ENCODE measurements at regions not wholly inside any gene's neighbourhood (a gene's known extent, or its start where the extent isn't known, plus 50 kb on each side); places are given as distances from the start of the nearest gene placed in this dataset.

DNA sequence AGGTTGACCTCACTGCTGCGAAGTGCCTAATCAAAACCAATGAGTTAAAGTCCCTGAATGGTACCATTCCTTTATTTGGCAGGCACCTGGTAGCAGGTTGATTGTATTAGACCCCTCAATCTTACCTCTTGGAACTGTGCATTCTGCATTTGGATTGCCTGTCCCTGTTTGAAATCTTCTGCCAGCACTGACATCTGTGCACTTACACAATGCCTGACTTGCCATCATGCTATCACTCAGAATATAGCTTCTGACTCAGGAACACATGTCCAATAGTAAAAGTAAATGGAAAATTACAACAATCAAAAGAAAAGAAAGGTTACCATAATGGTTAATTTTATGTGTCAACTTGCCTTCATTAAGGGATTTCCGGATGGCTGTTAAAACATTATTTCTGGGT, 366.0 kb upstream of the PDGFD start:
- no peak for DNase-seq (ENCODE audit: low read depth, low spot score)

- no peak for DNase-seq (ENCODE audit: low read depth, low spot score)
These were observed 365.3 kb upstream of the PDGFD start for GRCh38 chr11:104529213-104529612.

DNA sequence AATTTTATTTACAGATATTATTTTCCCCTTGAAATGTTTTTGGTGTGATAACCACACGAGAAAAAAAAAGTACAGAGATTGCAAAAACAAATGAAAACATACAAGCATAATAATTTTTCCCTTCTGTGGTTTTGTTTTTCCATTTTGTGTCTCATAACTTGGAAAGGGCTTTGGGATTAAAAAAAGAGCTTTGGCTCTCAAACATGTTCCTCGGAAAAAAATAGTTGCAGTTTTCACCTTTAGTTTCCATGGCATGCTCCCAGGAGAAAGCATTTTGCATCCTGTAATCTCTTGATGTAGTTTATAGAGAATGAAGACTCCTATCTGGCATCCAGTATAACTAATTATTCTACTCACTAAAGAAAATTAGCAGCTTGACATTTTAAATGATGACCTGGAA, 362.1 kb upstream of the PDGFD start:
- no peak for DNase-seq (ENCODE audit: low read depth, low spot score)

DNA sequence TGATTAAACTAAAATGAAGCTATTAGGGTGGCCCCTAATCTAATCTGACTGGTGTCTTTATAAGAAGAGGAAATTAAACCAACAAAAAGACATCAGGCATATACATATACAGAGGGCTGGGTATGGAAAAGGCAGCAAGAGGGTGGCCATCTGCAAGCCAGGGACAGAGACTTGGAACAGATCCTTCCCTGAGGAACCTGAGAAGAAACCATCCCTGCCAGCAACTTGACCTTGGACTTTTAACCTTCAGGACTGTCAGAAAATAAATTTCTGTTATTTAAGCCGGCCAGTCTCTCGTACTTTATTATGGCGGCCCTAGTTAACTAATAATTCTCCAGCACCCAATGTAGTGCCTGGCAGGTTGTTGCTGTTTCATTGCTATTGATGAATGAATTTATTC, 361.5 kb upstream of the PDGFD start:
- DNase-seq (ENCODE audit: low read depth, low spot score) = no peak

DNA sequence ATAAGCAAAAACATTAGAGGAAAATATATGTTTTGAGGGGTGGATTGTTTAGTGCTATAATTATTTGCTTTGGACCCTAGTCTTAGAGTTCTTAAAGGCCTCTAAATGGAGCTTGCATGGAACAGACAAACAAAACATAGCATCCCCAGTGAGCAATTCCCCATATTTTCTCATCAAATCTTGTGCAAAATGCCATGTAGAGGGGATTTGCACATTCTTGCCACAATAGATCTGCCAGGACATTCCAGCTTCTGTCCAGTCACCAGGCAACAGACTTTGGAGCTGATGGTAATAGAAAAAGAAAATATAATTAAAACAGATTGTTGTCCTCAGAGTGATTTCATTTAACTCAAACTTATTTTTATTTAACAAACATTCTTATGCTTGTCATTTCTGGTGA, 360.3 kb upstream of the PDGFD start:
- no peak for DNase-seq (ENCODE audit: low read depth, low spot score)

- DNase-seq (ENCODE audit: low read depth, low spot score) = no peak
These were observed 359.7 kb upstream of the PDGFD start for GRCh38 chr11:104523611-104524010.

DNA sequence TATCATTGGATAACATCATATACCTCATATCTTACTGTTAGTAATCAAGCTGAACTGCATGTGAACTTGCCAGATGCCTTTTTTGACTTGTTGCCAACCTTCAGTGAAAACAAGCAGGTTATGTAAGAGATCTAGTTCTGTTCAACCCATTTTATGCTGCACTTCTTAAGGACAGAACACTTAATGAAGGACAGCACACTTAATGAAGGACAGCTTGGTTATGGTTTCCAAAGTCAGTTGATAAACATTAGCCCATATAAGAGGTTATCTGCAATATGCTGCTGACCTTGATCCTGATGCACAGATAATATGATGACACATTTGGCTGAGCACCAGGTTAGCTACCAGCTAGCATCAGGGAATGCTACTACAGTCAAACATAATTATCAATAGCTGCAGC, 358.7 kb upstream of the PDGFD start:
- no peak for DNase-seq (ENCODE audit: low read depth, low spot score)

DNA sequence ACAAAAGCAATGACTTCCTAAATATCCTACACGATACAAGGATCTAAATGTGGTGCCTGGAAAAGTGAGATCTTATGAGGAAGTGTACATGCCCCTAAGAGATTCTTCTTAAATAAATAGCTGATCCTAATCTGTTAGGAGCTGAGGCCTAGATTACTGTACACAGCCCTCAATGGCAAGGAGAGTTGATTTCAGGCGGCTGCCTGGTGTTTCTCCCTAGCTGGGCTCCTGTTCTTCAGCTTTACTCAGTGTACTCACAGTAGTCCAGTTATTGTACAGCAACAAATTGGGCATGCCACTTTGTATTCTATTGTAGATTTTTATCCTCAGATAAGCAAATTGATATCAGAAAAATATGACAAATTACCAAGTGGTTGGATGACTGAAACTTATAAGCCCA, 358.2 kb upstream of the PDGFD start:
- DNase-seq (ENCODE audit: low read depth, low spot score) = no peak

DNA sequence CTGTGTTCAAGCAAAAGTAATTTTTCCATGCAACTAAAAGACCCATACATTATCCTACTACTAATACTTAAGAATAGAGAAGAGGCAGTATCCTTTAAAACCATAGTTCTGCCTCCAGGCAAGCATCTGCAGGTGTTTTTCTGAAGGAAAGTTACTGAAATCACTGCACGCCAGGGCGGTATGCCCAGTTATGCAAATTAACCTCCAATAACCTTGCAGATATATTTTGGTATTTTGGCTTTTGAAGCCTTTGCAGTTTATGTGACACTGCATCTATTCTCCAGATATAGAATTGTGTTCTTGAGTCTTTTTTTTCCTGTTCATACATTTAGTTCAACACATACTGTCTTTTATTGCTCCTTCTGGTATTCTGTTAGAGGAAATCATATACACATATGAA, 346.2 kb upstream of the PDGFD start:
- no peak for DNase-seq (ENCODE audit: low read depth, low spot score)

DNA sequence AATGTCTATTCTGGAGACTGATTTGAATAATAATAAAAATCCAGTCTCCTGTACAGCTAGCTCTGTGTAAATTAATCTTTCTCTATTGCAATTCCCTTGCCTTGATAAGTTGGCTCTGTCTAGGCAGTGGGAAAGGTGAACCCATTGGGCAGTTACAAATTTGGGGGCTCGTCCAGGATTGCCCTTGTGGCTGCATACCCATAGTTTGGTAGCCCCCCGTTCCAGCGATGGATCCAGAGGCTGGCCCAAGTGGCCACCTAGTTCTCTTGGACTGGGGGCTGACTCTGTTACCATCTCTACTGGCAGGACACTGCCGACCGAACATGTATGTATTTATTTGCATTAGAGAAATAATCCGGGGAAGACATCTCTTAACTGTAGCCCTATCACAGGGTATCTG, 326.2 kb upstream of the PDGFD start:
- DNase-seq (ENCODE audit: low read depth, low spot score) = no peak

GRCh38 chr11:104488561-104488960, 324.6 kb upstream of the PDGFD start:
- DNase-seq (ENCODE audit: low read depth, low spot score) = no peak

- no peak for DNase-seq (ENCODE audit: low read depth, low spot score)
These were observed 323.3 kb upstream of the PDGFD start for GRCh38 chr11:104487046-104487806.

DNA sequence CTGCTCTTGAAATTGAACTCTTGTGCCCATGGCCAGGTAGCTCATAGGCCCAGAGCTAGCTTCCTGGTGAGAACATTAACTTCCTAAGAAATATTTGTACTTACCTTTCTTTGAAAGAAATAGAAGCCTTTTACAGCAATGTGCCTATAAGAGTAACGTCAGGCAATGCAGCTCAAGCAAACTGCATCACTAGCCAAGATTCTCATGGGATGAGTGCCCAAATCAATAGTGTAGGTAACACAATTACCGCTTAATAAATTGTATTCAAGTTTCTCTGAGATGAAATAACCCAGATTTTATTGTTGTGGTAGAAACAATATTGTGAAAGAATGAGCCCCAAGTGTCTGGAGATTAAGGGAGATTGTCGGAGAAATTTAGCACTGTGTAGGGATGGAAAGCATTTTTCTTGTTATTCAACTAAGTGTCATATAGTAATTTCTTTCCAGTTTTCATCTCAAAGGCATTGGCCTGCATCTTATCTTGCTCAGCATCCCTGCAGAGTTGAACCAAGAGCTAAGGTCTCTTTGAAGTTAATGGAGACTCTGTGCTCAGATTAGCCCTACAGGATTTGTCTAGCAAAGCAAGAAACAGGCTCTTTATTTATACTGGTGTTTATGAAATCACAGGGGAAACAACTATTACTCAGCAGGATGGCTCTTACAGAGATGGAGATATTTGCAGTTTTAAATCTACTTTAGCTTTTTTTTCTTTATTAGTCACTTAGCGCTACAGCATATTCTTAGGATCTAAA, 321.0 kb upstream of the PDGFD start:
- no peak for DNase-seq (ENCODE audit: low read depth, low spot score)

DNA sequence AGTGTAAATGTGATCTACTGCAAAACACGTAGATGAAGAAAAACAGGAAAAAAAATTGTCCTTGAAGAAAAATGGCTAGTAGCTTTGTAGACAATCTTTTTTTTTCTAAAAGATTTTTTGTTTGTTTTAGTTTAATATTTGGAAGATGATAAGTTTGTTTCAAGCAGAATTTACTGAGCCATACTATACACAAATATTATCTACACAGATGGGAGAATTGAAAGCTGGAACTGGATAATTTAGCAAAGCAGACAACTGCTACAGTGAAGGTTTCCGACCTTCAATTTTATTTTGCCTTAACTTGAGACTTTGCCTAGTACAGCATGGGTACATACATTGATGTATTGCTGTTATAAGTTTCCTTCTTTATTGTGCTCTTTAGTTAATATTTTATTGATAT, 313.0 kb upstream of the PDGFD start:
- no peak for DNase-seq (ENCODE audit: low read depth, low spot score)

DNA sequence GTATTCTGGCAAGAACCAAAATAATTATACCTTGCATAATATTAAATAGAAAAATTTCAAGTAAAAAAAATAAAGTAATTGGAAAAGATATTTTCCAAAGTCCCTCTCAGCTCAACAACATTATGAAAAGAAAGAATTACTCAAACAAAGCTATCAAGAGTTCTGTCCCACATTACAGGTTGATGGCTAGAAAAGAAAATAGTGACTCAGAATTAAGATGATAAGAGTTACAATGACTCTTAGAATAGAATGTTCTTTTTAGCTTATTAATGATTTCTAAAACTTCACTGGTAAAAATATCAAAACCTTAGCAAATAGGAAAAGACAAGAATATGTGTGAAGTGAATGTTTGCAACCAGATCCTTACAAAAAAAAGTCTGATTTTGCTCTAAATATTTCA, 312.5 kb upstream of the PDGFD start:
- DNase-seq (ENCODE audit: low read depth, low spot score) = no peak

DNA sequence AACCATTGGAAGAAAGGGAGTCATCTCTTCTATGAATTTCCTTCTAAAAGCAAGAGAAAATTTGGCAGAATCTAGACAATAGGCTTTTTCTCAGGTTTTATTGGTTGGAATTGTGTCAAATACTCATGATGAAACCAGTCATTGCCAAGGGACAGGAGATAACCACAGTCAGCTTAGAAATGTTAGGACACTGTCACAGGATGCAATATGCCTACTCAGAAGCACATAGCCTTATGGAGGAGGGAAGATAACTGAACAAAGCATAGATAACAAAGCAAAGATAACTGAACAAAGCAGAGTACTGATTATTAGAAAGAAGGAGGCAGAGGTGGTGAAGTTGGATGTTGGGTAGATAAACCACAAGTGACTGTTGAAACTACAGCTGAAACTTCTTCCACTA, 303.5 kb upstream of the PDGFD start:
- no peak for DNase-seq (ENCODE audit: low read depth, low spot score)

DNA sequence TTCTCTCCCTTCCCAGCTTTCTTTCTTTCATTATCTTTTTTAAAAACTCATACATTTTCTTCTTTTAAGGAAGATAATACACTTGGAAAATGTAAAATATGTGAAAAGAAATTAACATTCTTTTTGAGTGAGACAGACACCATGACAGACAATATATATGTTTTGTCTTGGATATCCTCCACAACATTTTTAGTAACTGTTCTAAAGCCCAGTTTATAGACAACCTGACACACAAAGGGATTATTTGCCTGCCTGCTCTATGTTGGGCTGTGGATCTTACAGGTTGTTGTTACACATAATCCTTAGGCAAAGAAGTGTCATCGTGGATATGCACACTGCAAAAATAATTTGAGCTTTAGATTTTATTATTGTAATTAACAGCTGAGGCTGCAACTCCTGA, 301.4 kb upstream of the PDGFD start:
- DNase-seq (ENCODE audit: low read depth, low spot score) = no peak

- no peak for DNase-seq (ENCODE audit: low read depth, low spot score)
These were observed 300.7 kb upstream of the PDGFD start for GRCh38 chr11:104464691-104465090.

DNA sequence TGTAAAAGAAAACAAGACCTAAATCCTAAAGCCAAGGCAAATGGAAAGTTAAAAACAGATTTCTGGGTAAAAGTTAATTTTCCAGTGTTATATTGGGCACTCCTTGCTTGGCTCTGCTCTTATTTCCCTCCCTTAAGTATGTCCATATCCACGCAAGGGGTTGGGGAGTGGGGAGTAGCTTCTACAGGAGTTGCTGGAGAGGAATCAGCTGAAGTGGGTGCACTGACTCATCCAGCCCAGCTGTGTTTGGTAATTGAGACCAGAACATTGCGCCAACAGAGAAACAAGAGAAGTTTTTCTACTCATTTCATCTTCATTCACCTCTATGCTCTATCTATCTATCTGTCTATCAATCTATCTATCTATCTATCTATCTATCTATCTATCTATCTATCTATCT, 298.4 kb upstream of the PDGFD start:
- no peak for DNase-seq (ENCODE audit: low read depth, low spot score)

- DNase-seq (ENCODE audit: low read depth, low spot score) = no peak
These were observed 287.4 kb upstream of the PDGFD start for GRCh38 chr11:104451197-104451893.

- no peak for DNase-seq (ENCODE audit: low read depth, low spot score)
These were observed 279.4 kb upstream of the PDGFD start for GRCh38 chr11:104443387-104443786.

- DNase-seq (ENCODE audit: low read depth, low spot score) = no peak
These were observed 278.4 kb upstream of the PDGFD start for GRCh38 chr11:104442321-104442720.

GRCh38 chr11:104435494-104435893, 271.5 kb upstream of the PDGFD start:
- no peak for DNase-seq (ENCODE audit: low read depth, low spot score)
